CD8-positive, alpha-beta memory T cell (primary cell): ENCODE measurements at regions not wholly inside any gene's neighbourhood (a gene's known extent, or its start where the extent isn't known, plus 50 kb on each side); places are given as distances from the start of the nearest gene placed in this dataset.

ENCODE experiments used
- CTCF ChIA-PET: fragments of 350-600 bp; sonication (Branson Sonifier 250); formaldehyde crosslinking; loops from one replicate; lab custom pipeline; 2021; ENCODE audit warnings: antibody characterized with exemption; lab: Charles Lee
- POLR2A ChIA-PET: fragments of 350-600 bp; sonication (Branson Sonifier 250); formaldehyde crosslinking; loops from one replicate; lab custom pipeline; 2021; ENCODE audit warnings: antibody characterized with exemption; lab: Charles Lee
- DNase-seq, 5 donors: peaks; one replicate each; pipeline versions ENCODE4 v3.0.0 to v3.0.0-alpha.2; 2020 to 2022; ENCODE audit warnings: mixed read lengths in 1 of 5
- H3K27ac ChIP-seq: one replicate; pipeline ENCODE4 v1.7.0; 2013; ENCODE audit warnings: low read depth, mild to moderate bottlenecking, low read length, moderate library complexity
- H3K27me3 ChIP-seq: 2 replicates; pipeline ENCODE4 v1.7.0; 2013; ENCODE audit warnings: low read length, mild to moderate bottlenecking; ENCODE audit not compliant: insufficient read depth, poor library complexity, severe bottlenecking
- H3K36me3 ChIP-seq: 2 replicates; pipeline ENCODE4 v1.7.0; 2013; ENCODE audit warnings: mild to moderate bottlenecking, low read length, moderate library complexity; ENCODE audit not compliant: insufficient read depth
- H3K4me1 ChIP-seq: 2 replicates; pipeline ENCODE4 v1.7.0; 2013; ENCODE audit warnings: mild to moderate bottlenecking, low read length, moderate library complexity; ENCODE audit not compliant: insufficient read depth
- H3K4me3 ChIP-seq: 2 replicates; pipeline ENCODE4 v1.7.0; 2013; ENCODE audit warnings: mild to moderate bottlenecking, low read length
- H3K9me3 ChIP-seq: 2 replicates; pipeline ENCODE4 v1.7.0; 2013; ENCODE audit warnings: mild to moderate bottlenecking, low read length
- H3K27ac Mint-ChIP-seq, 8 donors: one replicate each; pipeline ENCODE4 v1.8.0; 2020 to 2021; ENCODE audit warnings: mixed read lengths in 8 of 8, mild to moderate bottlenecking in 6 of 8, inconsistent platforms in 3 of 8, moderate library complexity in 3 of 8
- H3K27me3 Mint-ChIP-seq, 2 donors: one replicate each; pipeline ENCODE4 v1.8.0; 2020 to 2021; ENCODE audit warnings: mixed read lengths in 2 of 2, mild to moderate bottlenecking in 1 of 2, moderate library complexity in 1 of 2
- H3K36me3 Mint-ChIP-seq, 3 donors: one replicate each; pipeline ENCODE4 v1.8.0; 2020 to 2021; ENCODE audit warnings: mixed read lengths in 3 of 3, inconsistent platforms in 1 of 3, mild to moderate bottlenecking in 1 of 3
- H3K4me1 Mint-ChIP-seq, 3 donors: one replicate each; pipeline ENCODE4 v1.8.0; 2020 to 2021; ENCODE audit warnings: mixed read lengths in 3 of 3, inconsistent platforms in 1 of 3, mild to moderate bottlenecking in 1 of 3
- H3K4me3 Mint-ChIP-seq, 7 donors: one replicate each; pipeline ENCODE4 v1.8.0; 2020 to 2021; ENCODE audit warnings: mixed read lengths in 7 of 7, mild to moderate bottlenecking in 6 of 7, moderate library complexity in 4 of 7, inconsistent platforms in 2 of 7
- H3K9me3 Mint-ChIP-seq, 5 donors: one replicate each; pipeline ENCODE4 v1.8.0; 2020 to 2022; ENCODE audit warnings: mixed read lengths in 5 of 5, mild to moderate bottlenecking in 3 of 5, moderate library complexity in 2 of 5, inconsistent platforms in 1 of 5

- Histone ChIP-seq H3K27me3 (no peaks in the 10 kb centered on the region), H3K4me1 (no peaks in the 10 kb centered on the region), H3K27ac (no peak overlapping the region), H3K36me3 (no peaks in the 10 kb centered on the region), H3K4me3 (no peak overlapping the region), H3K9me3 (peaks cover 3% of the 10 kb centered on the region)
- DNase-seq, result no peak
- Mint-ChIP-seq H3K9me3 (peaks cover 0 to 8% (median 0%) of the 10 kb centered on the region in 5 donors), H3K27ac (peak overlapping the region in 1 of 8 donors; percentile 4), H3K36me3 (peaks cover 0 to 5% (median 4%) of the 10 kb centered on the region in 3 donors), H3K27me3 (peaks cover 0 to 4% of the 10 kb centered on the region in 2 donors), H3K4me1 (no peaks in the 10 kb centered on the region), H3K4me3 (no peak overlapping the region)
- CTCF ChIA-PET, result no interaction called here
- POLR2A ChIA-PET, result no interaction called here
These were observed 120.2 kb upstream of the KCNE2 start for GRCh38 chr21:34243562-34243961.

- Histone ChIP-seq H3K9me3 (peaks cover 15% of the 10 kb centered on the region), H3K36me3 (no peaks in the 10 kb centered on the region), H3K27me3 (no peaks in the 10 kb centered on the region), H3K4me3 (no peak overlapping the region), H3K27ac (no peak overlapping the region), H3K4me1 (no peaks in the 10 kb centered on the region)
- peaks cover 0 to 54% (median 3%) of the 10 kb centered on the region in 3 donors for H3K36me3 Mint-ChIP-seq
- no peak overlapping the region for H3K27ac Mint-ChIP-seq
- peaks cover 5 to 22% of the 10 kb centered on the region in 2 donors for H3K27me3 Mint-ChIP-seq
- H3K9me3 Mint-ChIP-seq, result peaks cover 16 to 45% (median 36%) of the 10 kb centered on the region in 5 donors
- POLR2A ChIA-PET, result no interaction called here
- no peak for DNase-seq
- no peaks in the 10 kb centered on the region for H3K4me1 Mint-ChIP-seq
- H3K4me3 Mint-ChIP-seq, result no peak overlapping the region
- CTCF ChIA-PET, result no interaction called here
These were observed 111.1 kb upstream of the KCNE2 start for GRCh38 chr21:34252751-34253150.

GRCh38 chr21:34255073-34255472, 108.7 kb upstream of the KCNE2 start:
- Histone ChIP-seq H3K36me3 (no peaks in the 10 kb centered on the region), H3K4me1 (no peaks in the 10 kb centered on the region), H3K27me3 (no peaks in the 10 kb centered on the region), H3K4me3 (no peak overlapping the region), H3K9me3 (peaks cover 14% of the 10 kb centered on the region), H3K27ac (no peak overlapping the region)
- ChIA-PET CTCF (interaction anchor here (1.5 kb wide), 1 partner anchor 331 kb away, joined by 4 read pairs; no protein-coding TSS in a partner anchor), POLR2A (no interaction called here)
- Mint-ChIP-seq H3K4me1 (no peaks in the 10 kb centered on the region), H3K27me3 (peaks cover 5 to 23% of the 10 kb centered on the region in 2 donors), H3K9me3 (peaks cover 16 to 40% (median 36%) of the 10 kb centered on the region in 5 donors), H3K4me3 (no peak overlapping the region), H3K36me3 (peaks cover 0 to 54% (median 3%) of the 10 kb centered on the region in 3 donors), H3K27ac (no peak overlapping the region)
- no peak for DNase-seq

- Mint-ChIP-seq H3K9me3 (peaks cover 5 to 27% (median 17%) of the 10 kb centered on the region in 5 donors), H3K27me3 (peaks cover 6 to 11% of the 10 kb centered on the region in 2 donors), H3K4me1 (no peaks in the 10 kb centered on the region), H3K27ac (no peak overlapping the region), H3K36me3 (peaks cover 5 to 26% (median 10%) of the 10 kb centered on the region in 3 donors), H3K4me3 (no peak overlapping the region)
- H3K9me3 ChIP-seq, result peaks cover under 1% of the 10 kb centered on the region
- no peaks in the 10 kb centered on the region for H3K36me3 ChIP-seq
- DNase-seq, result no peak
- POLR2A ChIA-PET, result no interaction called here
- no peak overlapping the region for H3K27ac ChIP-seq
- H3K4me1 ChIP-seq, result no peaks in the 10 kb centered on the region
- H3K4me3 ChIP-seq, result no peak overlapping the region
- CTCF ChIA-PET, result no interaction called here
- H3K27me3 ChIP-seq, result no peaks in the 10 kb centered on the region
These were observed 103.4 kb upstream of the KCNE2 start for GRCh38 chr21:34260277-34261008.

DNA sequence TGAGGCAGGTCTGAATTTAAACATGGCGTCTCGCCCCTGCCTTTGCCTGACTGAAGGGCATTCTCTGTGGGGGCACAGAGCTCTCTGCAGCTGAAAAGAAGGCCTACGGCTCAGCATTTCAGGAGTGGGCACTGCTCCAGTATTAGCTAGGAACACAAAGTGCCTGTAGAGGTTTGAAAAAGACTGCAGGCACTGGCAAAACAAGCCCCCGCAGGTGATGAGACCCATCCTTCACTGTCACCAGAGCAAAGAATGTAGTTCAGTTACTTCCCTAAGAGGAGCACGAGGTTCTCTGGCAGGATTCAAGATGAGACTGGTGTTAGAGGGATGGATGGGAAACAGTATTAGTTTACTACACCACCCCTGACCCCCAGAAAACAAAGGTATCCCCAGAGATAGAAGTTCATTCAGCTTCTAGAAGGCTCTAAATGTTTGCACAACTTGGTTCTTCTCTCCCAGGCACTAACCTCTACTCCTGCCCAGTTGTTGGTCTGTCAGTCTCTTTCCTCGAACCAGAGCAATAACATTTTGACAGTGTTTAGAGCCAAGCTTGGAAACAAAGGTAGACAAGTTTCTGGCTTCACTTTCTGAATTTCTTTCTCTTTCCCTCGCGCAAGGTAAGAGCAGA, 101.9 kb upstream of the KCNE2 start:
- Histone ChIP-seq H3K36me3 (no peaks in the 10 kb centered on the region), H3K9me3 (no peaks in the 10 kb centered on the region), H3K4me1 (no peaks in the 10 kb centered on the region), H3K27ac (no peak overlapping the region), H3K4me3 (no peak overlapping the region), H3K27me3 (no peaks in the 10 kb centered on the region)
- H3K4me1 Mint-ChIP-seq, result no peaks in the 10 kb centered on the region
- peaks cover 6 to 8% of the 10 kb centered on the region in 2 donors for H3K27me3 Mint-ChIP-seq
- CTCF ChIA-PET, result no interaction called here
- DNase-seq, result no peak
- POLR2A ChIA-PET, result no interaction called here
- no peak overlapping the region for H3K27ac Mint-ChIP-seq
- H3K4me3 Mint-ChIP-seq, result no peak overlapping the region
- H3K9me3 Mint-ChIP-seq, result peaks cover 4 to 20% (median 13%) of the 10 kb centered on the region in 5 donors
- H3K36me3 Mint-ChIP-seq, result peaks cover 5 to 30% (median 9%) of the 10 kb centered on the region in 3 donors

- Histone ChIP-seq H3K4me3 (no peak overlapping the region), H3K9me3 (no peaks in the 10 kb centered on the region), H3K36me3 (no peaks in the 10 kb centered on the region), H3K4me1 (no peaks in the 10 kb centered on the region), H3K27ac (no peak overlapping the region), H3K27me3 (no peaks in the 10 kb centered on the region)
- Mint-ChIP-seq H3K27me3 (peaks cover 3 to 5% of the 10 kb centered on the region in 2 donors), H3K36me3 (peaks cover 5 to 27% (median 8%) of the 10 kb centered on the region in 3 donors), H3K9me3 (peaks cover 4 to 15% (median 11%) of the 10 kb centered on the region in 5 donors), H3K4me3 (no peak overlapping the region), H3K4me1 (no peaks in the 10 kb centered on the region), H3K27ac (no peak overlapping the region)
- DNase-seq, result no peak
- CTCF ChIA-PET, result no interaction called here
- POLR2A ChIA-PET, result no interaction called here
These were observed 101.3 kb upstream of the KCNE2 start for GRCh38 chr21:34262469-34262845.

- CTCF ChIA-PET, result no interaction called here
- no peaks in the 10 kb centered on the region for H3K9me3 ChIP-seq
- Mint-ChIP-seq H3K4me3 (no peak overlapping the region), H3K4me1 (no peaks in the 10 kb centered on the region), H3K9me3 (peaks cover 4 to 14% (median 11%) of the 10 kb centered on the region in 5 donors), H3K27ac (no peak overlapping the region), H3K36me3 (peaks cover 5 to 23% (median 10%) of the 10 kb centered on the region in 3 donors), H3K27me3 (peaks cover 0 to 7% of the 10 kb centered on the region in 2 donors)
- no peak overlapping the region for H3K4me3 ChIP-seq
- DNase-seq, result no peak
- H3K27ac ChIP-seq, result no peak overlapping the region
- H3K36me3 ChIP-seq, result no peaks in the 10 kb centered on the region
- H3K4me1 ChIP-seq, result no peaks in the 10 kb centered on the region
- H3K27me3 ChIP-seq, result no peaks in the 10 kb centered on the region
- POLR2A ChIA-PET, result no interaction called here
These were observed 100.2 kb upstream of the KCNE2 start for GRCh38 chr21:34263629-34264028.

GRCh38 chr21:34266351-34266750, 97.5 kb upstream of the KCNE2 start:
- POLR2A ChIA-PET, result no interaction called here
- H3K36me3 Mint-ChIP-seq, result peaks cover 5 to 23% (median 10%) of the 10 kb centered on the region in 3 donors
- DNase-seq, result no peak
- H3K4me1 Mint-ChIP-seq, result no peaks in the 10 kb centered on the region
- no peaks in the 10 kb centered on the region for H3K9me3 ChIP-seq
- peaks cover 3% of the 10 kb centered on the region for H3K27me3 ChIP-seq
- CTCF ChIA-PET, result no interaction called here
- peaks cover 4 to 14% (median 11%) of the 10 kb centered on the region in 5 donors for H3K9me3 Mint-ChIP-seq
- no peaks in the 10 kb centered on the region for H3K4me1 ChIP-seq
- no peaks in the 10 kb centered on the region for H3K36me3 ChIP-seq
- no peak overlapping the region for H3K27ac Mint-ChIP-seq
- no peak overlapping the region for H3K4me3 Mint-ChIP-seq
- peaks cover 4 to 8% of the 10 kb centered on the region in 2 donors for H3K27me3 Mint-ChIP-seq
- H3K27ac ChIP-seq, result no peak overlapping the region
- no peak overlapping the region for H3K4me3 ChIP-seq
